Breast epithelium (tissue), 4 donors: ENCODE measurements at regions not wholly inside any gene's neighbourhood (a gene's known extent, or its start where the extent isn't known, plus 50 kb on each side); places are given as distances from the start of the nearest gene placed in this dataset.

ENCODE experiments used
- DNase-seq, 2 donors: peaks; one replicate each; pipeline ENCODE4 v3.0.0-alpha.2; 2019; ENCODE audit warnings: low spot score in 2 of 2
- H3K27ac ChIP-seq, 2 donors: fragments of 200-600 bp; sonication (generic) in 1 of 2; one replicate each; pipeline ENCODE4 v1.5.1; 2016 to 2019; ENCODE audit warnings: mild to moderate bottlenecking in 1 of 2
- H3K27me3 ChIP-seq, 2 donors: fragments of 200-600 bp; sonication (generic) in 1 of 2; one replicate each; pipeline versions ENCODE4 v1.5.1 to v1.6.0; 2017 to 2019; ENCODE audit warnings: control low read depth in 1 of 2, mild to moderate bottlenecking in 1 of 2
- H3K36me3 ChIP-seq: fragments of 200-600 bp; one replicate; pipeline ENCODE4 v1.5.1; 2019
- H3K4me1 ChIP-seq, 2 donors: fragments of 200-600 bp; sonication (generic); one replicate each; pipeline ENCODE4 v1.5.1; 2016 to 2019; ENCODE audit warnings: control low read depth in 1 of 2
- H3K4me3 ChIP-seq, 3 donors: fragments of 200-600 bp; sonication (generic); 1 replicate in 2 of 3; 2 replicates in 1 of 3; pipeline ENCODE4 v1.5.1; 2016 to 2019; ENCODE audit warnings: mild to moderate bottlenecking in 3 of 3, moderate library complexity in 2 of 3
- H3K9me3 ChIP-seq, 2 donors: fragments of 200-600 bp; sonication (generic) in 1 of 2; one replicate each; pipeline ENCODE4 v1.5.1; 2016 to 2019; ENCODE audit warnings: control low read depth in 1 of 2
- POLR2A ChIP-seq: fragments of 450-650 bp; IDR thresholded peaks from one replicate; pipeline ENCODE4 v1.6.1; 2016; ENCODE audit warnings: antibody characterized with exemption, mild to moderate bottlenecking, moderate library complexity
- POLR2AphosphoS5 ChIP-seq, 3 donors: sonication (generic); formaldehyde crosslinking; IDR thresholded peaks; one replicate each; pipeline ENCODE4 v1.6.1; 2017; ENCODE audit warnings: antibody characterized with exemption in 3 of 3
- intact Hi-C: fragments of 100-400 bp; cut with DNase I; formaldehyde crosslinking; loops from one replicate; pipeline ENCODE4 v1.15.1; 2023; ENCODE audit warnings: low total_unique reads
- TF ChIP-seq, protein P1 (sequence below), 3 donors: fragments of 450-650 bp; IDR thresholded peaks; one replicate each; pipeline ENCODE4 v1.5.1; 2016 to 2017; ENCODE audit warnings: antibody characterized with exemption in 3 of 3, mild to moderate bottlenecking in 3 of 3, moderate library complexity in 3 of 3

DNA sequence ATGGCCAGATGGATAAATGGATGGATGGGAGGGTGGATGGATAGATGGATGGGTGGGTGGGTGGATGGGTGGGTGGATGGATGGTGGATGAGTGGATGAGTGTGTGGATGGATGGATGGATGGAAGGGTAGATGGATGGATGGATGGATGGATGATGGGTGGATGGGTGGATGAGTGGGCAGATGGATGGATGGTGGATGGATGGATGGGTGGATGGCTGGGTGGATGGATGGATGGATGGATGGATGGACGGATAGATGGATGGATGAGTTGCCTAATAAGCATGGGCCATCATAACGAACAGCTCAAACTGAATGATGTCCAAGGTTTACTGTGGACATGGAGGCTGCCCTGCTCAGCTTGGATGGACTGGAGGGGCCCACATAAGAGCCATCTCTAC lies 89.8 kb upstream of the SMIM23 start:
- H3K27me3 ChIP-seq = no peaks in the 10 kb centered on the region
- intact Hi-C loops = loop anchor here (10.0 kb wide), 1 partner anchor 1001 kb away; no protein-coding TSS in a partner anchor
- H3K27ac ChIP-seq = no peak overlapping the region
- no peak for DNase-seq
- TF ChIP-seq POLR2A = no peak
- TF ChIP-seq, protein P1, sequence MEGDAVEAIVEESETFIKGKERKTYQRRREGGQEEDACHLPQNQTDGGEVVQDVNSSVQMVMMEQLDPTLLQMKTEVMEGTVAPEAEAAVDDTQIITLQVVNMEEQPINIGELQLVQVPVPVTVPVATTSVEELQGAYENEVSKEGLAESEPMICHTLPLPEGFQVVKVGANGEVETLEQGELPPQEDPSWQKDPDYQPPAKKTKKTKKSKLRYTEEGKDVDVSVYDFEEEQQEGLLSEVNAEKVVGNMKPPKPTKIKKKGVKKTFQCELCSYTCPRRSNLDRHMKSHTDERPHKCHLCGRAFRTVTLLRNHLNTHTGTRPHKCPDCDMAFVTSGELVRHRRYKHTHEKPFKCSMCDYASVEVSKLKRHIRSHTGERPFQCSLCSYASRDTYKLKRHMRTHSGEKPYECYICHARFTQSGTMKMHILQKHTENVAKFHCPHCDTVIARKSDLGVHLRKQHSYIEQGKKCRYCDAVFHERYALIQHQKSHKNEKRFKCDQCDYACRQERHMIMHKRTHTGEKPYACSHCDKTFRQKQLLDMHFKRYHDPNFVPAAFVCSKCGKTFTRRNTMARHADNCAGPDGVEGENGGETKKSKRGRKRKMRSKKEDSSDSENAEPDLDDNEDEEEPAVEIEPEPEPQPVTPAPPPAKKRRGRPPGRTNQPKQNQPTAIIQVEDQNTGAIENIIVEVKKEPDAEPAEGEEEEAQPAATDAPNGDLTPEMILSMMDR (IDR thresholded peaks at IDR 0.05) = no peak
- TF ChIP-seq POLR2AphosphoS5 (IDR thresholded peaks at IDR 0.05) = no peak
- H3K4me3 ChIP-seq = no peak overlapping the region
- no peaks in the 10 kb centered on the region for H3K36me3 ChIP-seq
- H3K9me3 ChIP-seq = no peaks in the 10 kb centered on the region
- no peaks in the 10 kb centered on the region for H3K4me1 ChIP-seq

DNA sequence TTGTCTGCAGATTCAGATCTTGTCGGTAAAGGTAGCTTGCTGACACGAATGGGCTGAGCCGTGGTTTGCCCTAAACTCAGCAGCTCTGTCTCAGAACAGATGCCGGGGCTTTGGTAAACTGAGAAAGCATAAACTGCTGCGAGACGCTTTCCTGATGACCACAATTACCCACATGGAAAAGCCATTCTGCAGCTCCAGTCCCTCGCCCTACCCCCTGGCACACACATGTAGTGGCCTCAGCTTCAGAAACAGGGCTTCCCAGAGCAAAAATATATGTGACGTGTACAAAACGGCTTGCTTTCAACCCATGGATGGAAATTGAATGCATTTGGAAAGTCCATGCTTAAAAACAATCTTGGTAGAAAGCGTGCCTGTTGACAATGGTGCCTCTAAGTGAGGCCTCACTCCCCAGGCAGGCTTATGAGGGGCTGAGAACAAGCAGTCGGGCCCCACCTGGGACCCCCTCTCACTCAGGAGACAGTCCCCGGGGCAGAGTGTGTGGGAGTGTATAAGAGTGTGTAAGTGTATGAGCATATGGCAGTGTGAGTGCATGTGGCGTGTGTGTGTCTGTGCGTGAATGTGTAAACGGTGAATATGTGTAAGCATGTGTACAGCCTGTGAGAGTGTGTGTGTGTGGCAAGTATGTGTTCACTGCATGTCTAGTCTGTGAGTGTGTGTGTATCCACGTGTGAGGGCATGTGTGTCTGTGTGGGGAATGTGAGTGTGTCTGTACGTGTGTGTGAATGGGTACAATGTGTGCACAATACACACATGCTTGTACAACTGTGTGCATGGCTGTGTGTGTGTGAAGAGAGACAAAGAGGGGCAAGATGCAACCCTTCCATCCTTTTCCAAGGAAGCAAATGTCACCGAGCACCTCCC lies 88.2 kb upstream of the SMIM23 start:
- TF ChIP-seq POLR2AphosphoS5 (IDR thresholded peaks at IDR 0.05) = no peak
- TF ChIP-seq POLR2A = no peak
- TF ChIP-seq, protein P1 (IDR thresholded peaks at IDR 0.05) = no peak
- Histone ChIP-seq H3K27ac (no peak overlapping the region), H3K4me1 (no peaks in the 10 kb centered on the region), H3K4me3 (no peak overlapping the region), H3K9me3 (no peaks in the 10 kb centered on the region), H3K36me3 (no peaks in the 10 kb centered on the region), H3K27me3 (no peaks in the 10 kb centered on the region)
- intact Hi-C loops = loop anchor here (10.0 kb wide), 1 partner anchor 1003 kb away; no protein-coding TSS in a partner anchor
- no peak for DNase-seq

DNA sequence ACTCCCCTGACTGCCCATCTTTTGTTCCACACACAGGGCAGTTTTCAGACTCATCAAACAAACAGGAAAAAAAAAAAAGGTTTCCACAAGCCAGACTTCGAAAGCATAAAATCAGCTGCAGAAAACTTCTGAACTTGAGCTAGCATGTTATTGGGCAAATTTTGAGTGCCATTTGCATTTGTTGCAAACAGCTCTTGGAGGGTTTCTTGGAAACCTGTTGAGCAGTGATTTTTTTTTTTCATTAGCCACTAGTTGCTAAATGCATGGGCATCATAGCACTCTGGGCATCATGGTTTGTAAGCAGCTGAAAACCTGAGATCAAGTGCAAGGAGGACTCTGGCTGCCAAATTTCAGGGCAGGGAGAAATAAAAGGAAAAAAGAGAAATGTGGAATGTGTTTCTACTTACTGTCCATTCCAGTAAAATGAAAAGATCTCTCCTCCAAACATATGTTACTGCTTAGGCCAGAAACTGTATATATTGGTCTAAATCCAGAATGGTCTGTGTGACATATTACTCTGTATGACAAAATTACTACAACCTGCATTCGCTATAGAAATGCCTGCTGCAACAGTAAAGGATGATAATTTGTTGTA lies 85.2 kb upstream of the SMIM23 start:
- Histone ChIP-seq H3K9me3 (no peaks in the 10 kb centered on the region), H3K27ac (no peak overlapping the region), H3K36me3 (no peaks in the 10 kb centered on the region), H3K4me3 (no peak overlapping the region), H3K27me3 (no peaks in the 10 kb centered on the region), H3K4me1 (no peaks in the 10 kb centered on the region)
- no peak for TF ChIP-seq POLR2AphosphoS5 (IDR thresholded peaks at IDR 0.05)
- TF ChIP-seq POLR2A = no peak
- TF ChIP-seq, protein P1 (IDR thresholded peaks at IDR 0.05) = no peak
- no peak for DNase-seq
- intact Hi-C loops = no loop called here

DNA sequence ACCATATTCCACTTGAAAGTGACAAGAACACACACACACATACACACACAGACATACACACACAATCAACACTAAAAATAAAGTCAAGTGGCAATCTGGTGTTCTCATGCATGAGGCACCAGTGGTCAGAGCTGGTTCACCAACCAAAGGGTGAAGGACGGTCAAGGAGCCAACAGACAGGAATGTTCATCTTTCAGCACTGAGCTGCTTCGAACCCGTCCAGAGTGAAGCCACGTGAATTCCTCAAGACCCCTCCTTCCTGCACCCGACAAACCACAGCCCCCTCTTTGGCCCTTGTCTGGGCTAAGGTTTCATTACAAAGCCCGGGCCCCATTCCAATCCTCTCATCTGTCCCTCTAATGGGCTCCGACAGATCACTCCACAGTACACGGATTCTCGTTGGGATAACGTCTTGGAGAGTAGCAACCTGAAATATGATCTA lies 84.5 kb upstream of the SMIM23 start:
- no peaks in the 10 kb centered on the region for H3K9me3 ChIP-seq
- TF ChIP-seq POLR2AphosphoS5 (IDR thresholded peaks at IDR 0.05) = no peak
- TF ChIP-seq, protein P1 (IDR thresholded peaks at IDR 0.05) = no peak
- no peak for TF ChIP-seq POLR2A
- H3K36me3 ChIP-seq = no peaks in the 10 kb centered on the region
- H3K27ac ChIP-seq = no peak overlapping the region
- intact Hi-C loops = no loop called here
- no peak overlapping the region for H3K4me3 ChIP-seq
- H3K4me1 ChIP-seq = no peaks in the 10 kb centered on the region
- no peak for DNase-seq
- no peaks in the 10 kb centered on the region for H3K27me3 ChIP-seq
